ENCODE measurements at regions not wholly inside any gene's neighbourhood (a gene's known extent, or its start where the extent isn't known, plus 50 kb on each side); places are given as distances from the start of the nearest gene placed in this dataset.

- DNase-seq (ENCODE audit: low spot score) = no peak
Observed at GRCh38 chr21:15151385-15152103, 86.7 kb upstream of the NRIP1 start.

- no peak for DNase-seq (ENCODE audit: low spot score)
Observed at GRCh38 chr21:15152591-15152990, 87.8 kb upstream of the NRIP1 start.

GRCh38 chr21:15159382-15160020 is 94.7 kb upstream of the NRIP1 start:
- DNase-seq (ENCODE audit: low spot score) = no peak

GRCh38 chr21:15160136-15160535 is 95.3 kb upstream of the NRIP1 start:
- DNase-seq (ENCODE audit: low spot score) = no peak

- DNase-seq (ENCODE audit: low spot score) = no peak
Observed at GRCh38 chr21:15162921-15163320, 98.1 kb upstream of the NRIP1 start.

- no peak for DNase-seq (ENCODE audit: low spot score)
Observed at GRCh38 chr21:15164273-15164672, 99.5 kb upstream of the NRIP1 start.

GRCh38 chr21:15164678-15165303 is 100.0 kb upstream of the NRIP1 start:
- no peak for DNase-seq (ENCODE audit: low spot score)

GRCh38 chr21:15170614-15171013 is 105.8 kb upstream of the NRIP1 start:
- no peak for DNase-seq (ENCODE audit: low spot score)

GRCh38 chr21:15171546-15171945 is 106.7 kb upstream of the NRIP1 start:
- no peak for DNase-seq (ENCODE audit: low spot score)

GRCh38 chr21:15172963-15173362 is 108.2 kb upstream of the NRIP1 start:
- no peak for DNase-seq (ENCODE audit: low spot score)

GRCh38 chr21:15174923-15175322 is 110.1 kb upstream of the NRIP1 start:
- no peak for DNase-seq (ENCODE audit: low spot score)

GRCh38 chr21:15182731-15183130 is 117.9 kb upstream of the NRIP1 start:
- no peak for DNase-seq (ENCODE audit: low spot score)

- DNase-seq (ENCODE audit: low spot score) = no peak
Observed at GRCh38 chr21:15183813-15184257, 119.0 kb upstream of the NRIP1 start.

- DNase-seq (ENCODE audit: low spot score) = no peak
Observed at GRCh38 chr21:15190412-15190811, 125.6 kb upstream of the NRIP1 start.

- no peak for DNase-seq (ENCODE audit: low spot score)
Observed at GRCh38 chr21:15190837-15191236, 126.0 kb upstream of the NRIP1 start.

- no peak for DNase-seq (ENCODE audit: low spot score)
Observed at GRCh38 chr21:15191342-15191741, 126.5 kb upstream of the NRIP1 start.

- no peak for DNase-seq (ENCODE audit: low spot score)
Observed at GRCh38 chr21:15192243-15192642, 127.4 kb upstream of the NRIP1 start.

- no peak for DNase-seq (ENCODE audit: low spot score)
Observed at GRCh38 chr21:15193937-15194336, 129.1 kb upstream of the NRIP1 start.

- DNase-seq (ENCODE audit: low spot score) = no peak
Observed at GRCh38 chr21:15195104-15195503, 130.3 kb upstream of the NRIP1 start.

- no peak for DNase-seq (ENCODE audit: low spot score)
Observed at GRCh38 chr21:15195768-15196167, 131.0 kb upstream of the NRIP1 start.

- DNase-seq (ENCODE audit: low spot score) = no peak
Observed at GRCh38 chr21:15197696-15198095, 132.9 kb upstream of the NRIP1 start.

GRCh38 chr21:15199414-15200383 is 134.9 kb upstream of the NRIP1 start:
- no peak for DNase-seq (ENCODE audit: low spot score)
